Esophagus muscularis mucosa (tissue), 4 donors: ENCODE measurements at regions not wholly inside any gene's neighbourhood (a gene's known extent, or its start where the extent isn't known, plus 50 kb on each side); places are given as distances from the start of the nearest gene placed in this dataset.

Source experiments
- DNase-seq: peaks from one replicate; pipeline ENCODE4 v3.0.0-alpha.2; 2017; ENCODE audit errors: extremely low spot score
- H3K27ac ChIP-seq, 4 donors: fragments of 200-600 bp; sonication (generic); replicated peaks in 1 of 4; 1 replicate in 3 of 4; 2 replicates in 1 of 4; pipeline ENCODE4 v1.5.1; 2016 to 2019; ENCODE audit warnings: mild to moderate bottlenecking in 1 of 4
- H3K27me3 ChIP-seq, 4 donors: fragments of 200-600 bp; sonication (generic); one replicate each; pipeline versions ENCODE4 v1.5.1 to v1.6.0; 2016 to 2019
- H3K36me3 ChIP-seq, 4 donors: fragments of 200-600 bp; sonication (generic); one replicate each; pipeline ENCODE4 v1.5.1; 2016 to 2019
- H3K4me1 ChIP-seq, 4 donors: fragments of 200-600 bp; sonication (generic); one replicate each; pipeline ENCODE4 v1.5.1; 2016 to 2019
- H3K4me3 ChIP-seq, 4 donors: fragments of 200-600 bp; sonication (generic); 1 replicate in 2 of 4; 2 replicates in 2 of 4; pipeline ENCODE4 v1.5.1; 2016 to 2019; ENCODE audit warnings: mild to moderate bottlenecking in 4 of 4, moderate library complexity in 1 of 4
- H3K9me3 ChIP-seq, 4 donors: fragments of 200-600 bp; sonication (generic); 1 replicate in 3 of 4; 2 replicates in 1 of 4; pipeline ENCODE4 v1.5.1; 2016 to 2019
- EP300 ChIP-seq: sonication (generic); formaldehyde crosslinking; IDR thresholded peaks from one replicate; pipeline ENCODE4 v1.6.1; 2017; ENCODE audit warnings: antibody characterized with exemption
- POLR2A ChIP-seq: fragments of 450-650 bp; IDR thresholded peaks from one replicate; pipeline ENCODE4 v1.6.1; 2017; ENCODE audit warnings: antibody characterized with exemption, moderate library complexity, mild to moderate bottlenecking, low read depth
- POLR2AphosphoS5 ChIP-seq, 2 donors: sonication (generic); formaldehyde crosslinking; IDR thresholded peaks; one replicate each; pipeline ENCODE4 v1.6.1; 2017; ENCODE audit warnings: antibody characterized with exemption in 2 of 2
- WGBS: methylation state at CpG from one replicate; pipeline ENCODE4 v1.1.5; 2018; 5-methylcytosine and 5-hydroxymethylcytosine counted together
- intact Hi-C: fragments of 100-400 bp; cut with DNase I; formaldehyde crosslinking; loops from one replicate; pipeline ENCODE4 v1.15.1; 2023
- TF ChIP-seq, protein P1 (sequence below), 3 experiments: fragments of 200-600 bp in 2 of 3; fragments of 450-650 bp in 1 of 3; sonication (generic) in 2 of 3; IDR thresholded peaks; one replicate each; pipeline ENCODE4 v1.5.1; 2017 to 2019; ENCODE audit warnings: antibody characterized with exemption in 3 of 3, mild to moderate bottlenecking in 2 of 3, moderate library complexity in 1 of 3

DNA sequence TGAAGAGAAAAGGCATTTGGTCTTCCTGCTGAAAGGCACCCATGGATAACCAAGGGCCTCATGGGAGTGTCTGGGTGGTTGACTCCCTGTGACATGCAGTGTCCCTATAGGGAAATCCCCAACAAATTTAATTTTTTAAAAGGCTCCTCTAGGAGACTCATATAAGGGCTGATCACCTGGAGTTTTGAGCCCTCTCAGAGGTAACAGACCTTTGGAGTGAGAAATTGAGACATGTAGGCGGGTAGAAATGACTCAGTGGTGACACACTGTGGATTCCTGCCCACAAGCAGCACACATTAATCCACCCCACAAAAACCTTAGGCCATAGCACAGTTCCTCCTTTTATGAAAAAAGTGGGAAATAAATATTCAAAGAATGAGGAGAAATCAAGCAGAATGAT lies 557.0 kb upstream of the CNTNAP5 start:
- Histone ChIP-seq H3K36me3 (no peaks in the 10 kb centered on the region), H3K4me1 (peaks cover 0 to 13% (median 0%) of the 10 kb centered on the region in 4 donors), H3K4me3 (no peak overlapping the region), H3K9me3 (no peaks in the 10 kb centered on the region), H3K27me3 (no peaks in the 10 kb centered on the region), H3K27ac (no peak overlapping the region)
- intact Hi-C loops = no loop called here
- TF ChIP-seq POLR2AphosphoS5 (IDR thresholded peaks at IDR 0.05) (no peak), EP300 (no peak), POLR2A (no peak)
- TF ChIP-seq, protein P1, sequence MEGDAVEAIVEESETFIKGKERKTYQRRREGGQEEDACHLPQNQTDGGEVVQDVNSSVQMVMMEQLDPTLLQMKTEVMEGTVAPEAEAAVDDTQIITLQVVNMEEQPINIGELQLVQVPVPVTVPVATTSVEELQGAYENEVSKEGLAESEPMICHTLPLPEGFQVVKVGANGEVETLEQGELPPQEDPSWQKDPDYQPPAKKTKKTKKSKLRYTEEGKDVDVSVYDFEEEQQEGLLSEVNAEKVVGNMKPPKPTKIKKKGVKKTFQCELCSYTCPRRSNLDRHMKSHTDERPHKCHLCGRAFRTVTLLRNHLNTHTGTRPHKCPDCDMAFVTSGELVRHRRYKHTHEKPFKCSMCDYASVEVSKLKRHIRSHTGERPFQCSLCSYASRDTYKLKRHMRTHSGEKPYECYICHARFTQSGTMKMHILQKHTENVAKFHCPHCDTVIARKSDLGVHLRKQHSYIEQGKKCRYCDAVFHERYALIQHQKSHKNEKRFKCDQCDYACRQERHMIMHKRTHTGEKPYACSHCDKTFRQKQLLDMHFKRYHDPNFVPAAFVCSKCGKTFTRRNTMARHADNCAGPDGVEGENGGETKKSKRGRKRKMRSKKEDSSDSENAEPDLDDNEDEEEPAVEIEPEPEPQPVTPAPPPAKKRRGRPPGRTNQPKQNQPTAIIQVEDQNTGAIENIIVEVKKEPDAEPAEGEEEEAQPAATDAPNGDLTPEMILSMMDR (IDR thresholded peaks at IDR 0.05) = no peak
- no CpG with 5 or more reads among the region's 1 CpG for WGBS
- DNase-seq = no peak

DNA sequence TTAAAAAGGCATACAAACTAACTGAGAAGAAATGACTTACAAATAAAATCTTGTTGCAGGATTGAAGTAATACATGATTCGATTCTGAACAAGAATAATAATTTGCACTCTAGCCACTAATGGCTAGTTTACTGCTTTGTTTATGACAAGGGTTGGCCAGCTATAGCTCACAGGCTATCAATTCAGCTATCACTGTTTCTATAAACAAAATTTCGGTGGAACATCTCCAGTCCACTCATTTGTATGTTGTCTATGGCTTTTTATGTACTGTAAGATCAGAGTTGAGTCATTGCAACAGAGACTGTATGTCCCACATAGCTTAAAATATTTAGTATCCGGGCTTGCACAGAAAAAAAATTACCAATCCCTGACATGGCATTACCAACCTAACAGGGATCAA lies 543.7 kb upstream of the CNTNAP5 start:
- Histone ChIP-seq H3K27ac (no peak overlapping the region), H3K9me3 (no peaks in the 10 kb centered on the region), H3K27me3 (no peaks in the 10 kb centered on the region), H3K4me1 (no peaks in the 10 kb centered on the region), H3K4me3 (no peak overlapping the region), H3K36me3 (no peaks in the 10 kb centered on the region)
- DNase-seq = no peak
- TF ChIP-seq EP300 = no peak
- TF ChIP-seq POLR2AphosphoS5 (IDR thresholded peaks at IDR 0.05) = no peak
- TF ChIP-seq, protein P1 (IDR thresholded peaks at IDR 0.05) = no peak
- TF ChIP-seq POLR2A = no peak
- WGBS = 44% methylated on average over 3 of the region's 3 CpGs
- intact Hi-C loops = no loop called here

DNA sequence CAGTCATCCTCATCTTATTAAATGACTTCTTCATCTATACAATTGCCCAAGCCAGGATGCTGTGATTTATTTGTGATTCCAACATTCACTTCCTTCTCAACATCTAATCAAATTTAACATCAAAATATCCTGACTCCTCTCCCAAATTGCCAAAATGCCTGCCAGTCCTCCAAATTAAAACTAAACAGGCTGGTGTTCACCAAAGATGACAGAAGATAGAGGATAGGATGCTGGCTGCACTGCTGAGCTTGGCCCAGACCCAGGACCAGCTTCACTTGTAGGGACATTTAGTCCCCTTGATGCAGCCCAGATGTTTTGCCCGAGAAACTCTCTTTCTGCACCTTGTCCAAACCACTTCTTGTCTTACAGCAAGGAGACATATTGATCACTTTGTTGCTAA lies 540.0 kb upstream of the CNTNAP5 start:
- 75% methylated on average over 1 of the region's 1 CpG for WGBS
- intact Hi-C loops = no loop called here

DNA sequence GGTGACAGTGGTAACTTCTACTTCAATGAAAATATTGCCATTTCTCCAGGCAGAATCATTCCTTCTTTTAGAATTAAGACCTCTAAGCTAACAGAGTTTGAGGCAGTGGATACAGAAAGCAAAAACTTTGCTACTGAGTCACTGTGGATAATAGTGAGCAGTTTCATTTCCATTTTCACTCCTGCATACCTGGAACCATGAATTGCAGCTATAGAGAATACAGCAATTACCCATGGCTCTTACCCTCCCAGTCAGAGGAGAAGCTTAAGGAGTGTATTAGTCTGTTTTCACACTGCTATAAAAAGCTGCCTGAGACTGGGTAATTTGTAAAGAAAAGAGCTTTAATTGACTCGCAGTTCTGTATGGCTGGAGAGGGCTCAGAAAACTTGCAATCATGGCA lies 531.4 kb upstream of the CNTNAP5 start:
- Histone ChIP-seq H3K27ac (no peak overlapping the region), H3K9me3 (no peaks in the 10 kb centered on the region), H3K27me3 (no peaks in the 10 kb centered on the region), H3K36me3 (no peaks in the 10 kb centered on the region), H3K4me1 (no peaks in the 10 kb centered on the region), H3K4me3 (no peak overlapping the region)
- no peak for DNase-seq
- TF ChIP-seq POLR2AphosphoS5 (IDR thresholded peaks at IDR 0.05) (no peak), POLR2A (no peak), EP300 (no peak)
- TF ChIP-seq, protein P1 (IDR thresholded peaks at IDR 0.05) = no peak
- intact Hi-C loops = no loop called here
- 100% methylated on average over 1 of the region's 1 CpG for WGBS

More for the DNA sequence above, 540.0 kb upstream of the CNTNAP5 start:
- no peaks in the 10 kb centered on the region for H3K27me3 ChIP-seq
- TF ChIP-seq POLR2AphosphoS5 (IDR thresholded peaks at IDR 0.05) = no peak
- TF ChIP-seq POLR2A = no peak
- no peak for TF ChIP-seq EP300
- TF ChIP-seq, protein P1 (IDR thresholded peaks at IDR 0.05) = no peak
- no peaks in the 10 kb centered on the region for H3K4me1 ChIP-seq
- no peak for DNase-seq
- H3K4me3 ChIP-seq = no peak overlapping the region
- no peaks in the 10 kb centered on the region for H3K36me3 ChIP-seq
- H3K27ac ChIP-seq = no peak overlapping the region
- H3K9me3 ChIP-seq = no peaks in the 10 kb centered on the region

DNA sequence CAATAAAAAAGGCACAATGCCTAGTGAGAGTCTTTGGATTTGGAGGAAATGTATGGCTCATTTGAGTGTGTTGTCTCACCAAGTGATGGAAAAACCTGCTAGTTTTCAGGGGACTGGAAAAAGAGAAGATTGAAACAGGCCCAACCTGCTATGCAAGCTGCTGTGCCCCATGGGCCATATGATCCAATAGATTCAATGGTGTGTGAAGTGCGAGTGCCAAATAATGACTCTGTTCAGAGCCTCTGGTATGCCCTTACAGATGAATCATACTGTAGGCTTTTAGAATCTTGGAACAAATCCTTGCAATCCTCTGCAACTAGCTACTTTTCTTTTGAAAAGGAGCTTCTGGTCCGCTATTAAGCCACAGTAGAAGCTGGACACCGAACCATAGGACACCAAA lies 529.8 kb upstream of the CNTNAP5 start:
- Histone ChIP-seq H3K4me3 (no peak overlapping the region), H3K27me3 (no peaks in the 10 kb centered on the region), H3K4me1 (no peaks in the 10 kb centered on the region), H3K9me3 (no peaks in the 10 kb centered on the region), H3K36me3 (no peaks in the 10 kb centered on the region), H3K27ac (no peak overlapping the region)
- DNase-seq = no peak
- TF ChIP-seq POLR2AphosphoS5 (IDR thresholded peaks at IDR 0.05) (no peak), EP300 (no peak)
- WGBS = 94% methylated on average over 3 of the region's 3 CpGs
- intact Hi-C loops = no loop called here
